ENCODE measurements at regions not wholly inside any gene's neighbourhood (a gene's known extent, or its start where the extent isn't known, plus 50 kb on each side); places are given as distances from the start of the nearest gene placed in this dataset.

DNA sequence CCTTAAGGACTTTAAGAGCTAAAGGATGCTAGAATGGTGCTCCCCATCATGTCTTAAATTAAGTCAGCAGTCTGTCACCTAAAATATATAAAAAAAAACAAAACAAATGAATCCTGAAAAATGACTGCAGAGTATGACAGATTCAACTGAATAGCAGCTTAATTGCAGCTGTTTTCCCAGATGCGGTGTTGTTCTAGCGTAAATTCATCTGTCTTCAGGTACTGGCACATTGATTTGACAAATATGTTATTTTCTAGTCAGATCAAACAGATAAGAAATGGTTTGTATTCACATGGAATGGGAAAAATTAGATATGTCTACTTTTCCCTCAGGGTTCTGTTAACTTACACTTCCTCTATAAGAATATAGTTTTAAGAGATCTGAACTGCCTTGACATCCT is 211.7 kb downstream of the NAF1 start:
- DNase-seq (ENCODE audit: low spot score) = no peak
- in situ Hi-C loops (cut with HindIII; ENCODE audit: low sequenced_read_pairs) = no loop called here

DNA sequence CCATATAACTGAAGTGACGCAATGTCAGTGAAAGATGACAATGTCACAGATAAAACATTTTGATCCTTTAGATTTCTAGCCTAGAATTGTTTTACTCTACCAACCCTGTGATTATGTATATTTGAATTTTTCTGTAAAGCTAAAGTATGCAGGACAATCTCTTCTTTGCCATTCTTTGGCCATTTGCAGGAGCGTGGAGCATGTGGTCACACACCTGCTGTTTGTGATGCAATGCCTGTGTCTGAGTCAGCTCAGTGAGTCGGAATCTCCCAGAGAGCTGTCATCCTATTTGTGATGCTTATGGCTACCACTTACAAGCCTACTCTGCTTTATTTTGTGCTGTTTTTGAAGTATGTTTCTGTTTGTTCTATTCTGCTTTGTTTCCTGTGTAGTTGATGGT is 214.5 kb downstream of the NAF1 start:
- DNase-seq (ENCODE audit: low spot score) = no peak
- in situ Hi-C loops (cut with HindIII; ENCODE audit: low sequenced_read_pairs) = no loop called here

DNA sequence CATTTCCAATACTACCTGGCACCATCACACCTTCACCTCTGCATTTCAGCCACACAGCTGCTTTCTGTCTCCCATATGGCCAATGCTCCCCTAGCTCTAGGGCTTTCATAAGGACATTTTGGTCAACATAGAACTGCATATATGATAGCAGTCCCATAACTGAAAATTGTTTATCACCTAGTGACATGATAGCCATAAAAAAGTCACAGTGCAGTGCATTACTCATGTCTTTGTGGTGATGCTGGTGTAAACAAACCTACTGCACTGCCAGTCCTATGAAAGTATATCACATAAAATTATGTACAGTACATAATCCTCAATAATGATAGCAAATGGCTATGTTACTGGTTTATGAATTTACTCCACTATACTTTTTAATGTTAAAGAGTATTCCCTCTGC is 221.0 kb downstream of the NAF1 start:
- DNase-seq (ENCODE audit: low spot score) = no peak
- in situ Hi-C loops (cut with HindIII; ENCODE audit: low sequenced_read_pairs) = no loop called here

DNA sequence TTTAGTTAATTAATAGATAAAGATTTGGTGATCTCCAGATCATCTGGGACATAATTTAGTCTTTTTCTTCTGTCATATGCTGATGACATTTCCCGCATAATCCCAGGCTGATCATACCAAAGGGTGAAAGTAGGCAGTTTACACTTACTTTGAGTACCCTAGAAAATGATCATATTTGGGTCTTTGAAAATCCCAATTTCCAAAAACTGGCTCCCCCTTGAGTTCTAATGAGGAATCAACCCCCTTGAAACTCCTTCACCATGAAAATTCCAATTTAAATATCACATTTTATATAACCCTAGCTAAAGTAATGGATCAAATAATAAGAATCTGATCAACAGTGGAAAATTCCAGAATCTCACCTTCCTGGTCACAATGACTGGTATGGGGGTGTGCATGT is 223.4 kb downstream of the NAF1 start:
- in situ Hi-C loops (cut with HindIII; ENCODE audit: low sequenced_read_pairs) = no loop called here

DNA sequence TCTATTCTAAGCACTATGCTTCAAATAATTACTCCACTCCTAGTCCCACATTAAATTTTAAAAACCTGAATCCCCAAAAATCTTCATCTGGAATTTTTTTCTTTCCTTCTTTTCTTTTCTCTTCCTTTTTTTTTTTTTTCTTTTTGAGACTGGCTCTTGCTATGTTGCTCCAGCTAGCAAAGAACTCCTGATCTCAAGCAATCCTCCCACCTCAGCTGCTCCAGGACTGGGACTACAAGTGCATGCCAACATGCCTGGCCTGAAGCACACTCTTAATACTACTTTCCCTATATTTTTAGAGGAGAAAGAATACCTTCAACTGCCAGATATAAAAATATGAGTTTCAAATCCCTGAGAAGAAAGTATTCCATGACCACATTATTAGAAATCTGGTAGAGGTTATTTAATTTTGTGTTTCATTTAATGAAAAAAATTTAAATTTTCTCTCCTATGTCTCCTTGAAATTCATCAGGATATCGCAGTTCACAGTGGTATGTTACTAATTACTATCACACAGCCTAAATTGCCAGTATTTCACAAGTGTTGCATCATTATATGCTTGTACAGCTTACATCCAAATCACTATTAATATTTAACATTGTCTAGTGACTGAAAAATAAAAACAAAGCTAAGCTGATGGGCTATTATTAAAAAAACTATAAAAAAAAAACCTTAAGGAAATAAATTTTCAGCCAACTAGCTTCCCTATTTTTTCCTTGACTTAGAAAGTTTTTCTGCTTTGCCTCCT is 227.8 kb downstream of the NAF1 start:
- no peak for DNase-seq (ENCODE audit: low spot score)
- in situ Hi-C loops (cut with HindIII; ENCODE audit: low sequenced_read_pairs) = no loop called here

More for the DNA sequence above, 223.4 kb downstream of the NAF1 start:
- no peak for DNase-seq (ENCODE audit: low spot score)

DNA sequence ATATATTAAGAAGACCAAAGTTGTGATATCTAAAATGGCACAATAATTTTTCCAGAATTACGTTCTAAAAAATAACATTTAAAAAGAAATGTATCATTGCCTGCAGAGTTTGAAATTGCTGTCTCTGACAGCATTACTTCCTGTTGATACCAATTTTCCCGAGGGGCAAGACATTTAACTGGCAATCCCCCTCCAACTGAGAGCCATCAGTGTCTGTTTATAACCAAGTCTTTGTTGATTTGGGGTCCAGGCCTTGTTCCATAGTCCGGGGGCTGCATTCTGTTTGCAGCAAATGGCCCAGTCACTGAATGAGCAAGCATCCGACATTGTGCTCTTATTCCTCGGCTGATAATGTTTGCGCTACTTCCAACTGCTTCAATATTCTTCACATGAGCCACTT is 231.5 kb downstream of the NAF1 start:
- no peak for DNase-seq (ENCODE audit: low spot score)
- in situ Hi-C loops (cut with HindIII; ENCODE audit: low sequenced_read_pairs) = no loop called here

DNA sequence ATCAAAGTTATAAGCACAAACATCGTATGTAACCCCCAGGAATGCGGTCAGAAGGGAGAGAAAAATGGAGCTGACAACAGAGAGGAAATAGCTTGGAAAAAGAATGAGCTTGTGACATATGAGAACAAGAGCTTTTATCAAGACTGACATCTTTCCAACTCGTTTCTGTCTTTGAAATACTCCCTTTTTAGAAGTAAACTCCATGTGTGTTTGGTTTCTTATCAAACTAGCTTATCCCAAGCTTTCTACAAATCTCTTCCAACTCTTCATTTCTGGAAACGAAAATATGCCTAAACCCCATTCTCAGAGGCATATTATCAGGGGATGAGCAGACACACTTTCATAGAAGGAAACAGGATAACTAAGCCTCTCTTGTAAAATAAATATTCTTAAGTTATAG is 235.4 kb downstream of the NAF1 start:
- in situ Hi-C loops (cut with HindIII; ENCODE audit: low sequenced_read_pairs) = no loop called here
- DNase-seq (ENCODE audit: low spot score) = no peak

DNA sequence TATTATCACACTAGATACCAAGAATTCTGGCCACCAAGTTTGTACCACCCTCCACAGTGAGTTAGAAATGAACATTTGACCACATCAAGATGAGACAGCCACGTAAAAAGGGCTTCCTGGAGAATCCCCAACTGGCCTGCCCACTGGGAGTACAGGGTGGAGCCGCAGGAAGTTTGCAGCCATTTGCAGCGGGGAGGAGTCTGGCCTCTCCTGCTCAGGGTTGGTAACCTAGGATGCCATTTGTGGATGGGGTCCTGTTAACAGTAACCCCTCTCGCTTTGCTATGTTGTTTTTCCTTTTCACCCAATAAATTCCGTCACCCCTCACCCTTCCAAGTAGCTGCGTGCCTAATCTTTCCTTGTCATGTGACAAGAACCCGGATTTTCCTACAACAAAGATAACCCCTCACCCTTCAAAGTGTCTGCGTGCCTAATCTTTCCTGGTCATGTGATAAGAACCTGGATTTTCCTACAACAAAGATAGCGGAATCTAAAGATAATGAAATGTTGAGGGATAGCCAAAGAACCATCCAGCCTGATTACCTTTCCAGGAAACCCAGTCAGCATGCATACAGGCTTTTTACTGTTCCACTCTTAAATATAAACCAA is 245.4 kb downstream of the NAF1 start:
- DNase-seq (ENCODE audit: low spot score) = no peak
- in situ Hi-C loops (cut with HindIII; ENCODE audit: low sequenced_read_pairs) = no loop called here

DNA sequence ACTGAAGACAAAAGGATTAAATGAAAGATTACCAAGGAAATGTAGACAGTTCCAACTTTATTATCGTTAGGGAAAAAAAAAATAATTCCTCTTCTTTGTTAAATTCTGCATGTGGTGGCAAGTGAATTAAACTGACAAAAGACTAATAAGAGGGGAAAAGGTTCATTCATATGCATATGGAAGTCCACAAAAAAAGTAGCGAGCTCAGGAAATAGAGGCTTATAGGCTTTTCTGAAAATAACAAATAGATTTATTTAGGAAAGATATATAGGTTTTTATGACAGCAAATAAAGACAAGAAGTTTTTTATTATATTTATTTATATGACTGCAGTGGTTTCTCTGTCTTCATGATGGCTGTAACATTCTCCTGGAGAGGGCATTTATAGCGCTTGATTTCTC is 246.0 kb downstream of the NAF1 start:
- in situ Hi-C loops (cut with HindIII; ENCODE audit: low sequenced_read_pairs) = no loop called here
- DNase-seq (ENCODE audit: low spot score) = no peak

DNA sequence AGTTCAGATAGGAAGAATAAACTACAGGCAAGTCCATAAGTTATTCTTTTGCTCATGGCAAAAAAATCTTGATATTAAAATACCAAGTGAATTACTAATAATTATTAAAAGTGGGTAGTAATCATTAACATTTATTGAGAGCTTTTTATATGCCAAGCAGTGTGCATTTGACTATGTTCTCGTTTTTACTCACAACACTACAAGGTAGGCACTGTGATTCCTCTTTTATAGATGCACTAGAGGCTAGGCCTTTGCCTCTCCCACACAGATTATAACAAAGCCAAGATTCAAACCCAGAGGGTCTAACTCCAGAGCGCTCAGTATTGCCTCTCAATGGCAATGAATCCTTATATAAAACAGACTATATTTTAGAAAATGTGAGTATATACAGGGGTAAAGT is 254.2 kb downstream of the NAF1 start:
- DNase-seq (ENCODE audit: low spot score) = no peak
- in situ Hi-C loops (cut with HindIII; ENCODE audit: low sequenced_read_pairs) = no loop called here

DNA sequence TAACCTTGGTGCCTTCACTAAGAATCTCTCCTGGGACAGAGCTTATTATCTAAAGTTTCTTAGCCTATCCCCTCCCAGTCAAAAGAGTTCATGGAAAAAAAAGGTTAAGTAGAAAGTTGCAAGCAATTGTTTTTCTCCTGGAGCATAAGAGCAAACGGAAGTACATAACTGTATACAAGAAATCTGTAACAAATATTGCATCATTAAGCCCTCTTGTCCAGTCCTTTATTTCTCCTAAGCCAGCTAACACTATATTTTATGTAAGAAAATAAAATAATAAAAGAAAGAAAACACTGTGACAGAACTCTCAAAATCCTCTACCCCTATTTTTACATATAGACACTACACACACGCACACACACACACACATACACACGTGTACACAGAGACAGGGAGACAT is 255.3 kb downstream of the NAF1 start:
- in situ Hi-C loops (cut with HindIII; ENCODE audit: low sequenced_read_pairs) = no loop called here
- no peak for DNase-seq (ENCODE audit: low spot score)

DNA sequence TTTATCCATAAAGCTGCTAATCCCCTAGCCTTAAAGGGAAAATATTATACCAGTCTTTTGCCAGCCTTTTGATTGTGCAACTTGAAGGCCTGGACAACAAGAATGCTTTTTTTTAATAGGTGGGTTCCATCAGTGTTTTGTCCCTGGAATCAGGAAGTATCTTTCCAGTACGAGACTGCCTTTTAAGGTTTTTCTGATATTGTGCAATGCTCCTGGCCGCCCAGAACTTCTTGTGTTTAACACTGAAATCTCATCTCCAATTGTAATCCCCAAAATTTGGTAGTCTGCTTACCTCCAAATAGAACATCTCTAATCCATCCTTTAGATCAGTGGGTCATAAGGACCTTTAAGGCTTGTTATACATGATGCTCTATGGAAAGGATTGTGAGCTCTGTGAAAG is 256.7 kb downstream of the NAF1 start:
- in situ Hi-C loops (cut with HindIII; ENCODE audit: low sequenced_read_pairs) = no loop called here
- DNase-seq (ENCODE audit: low spot score) = no peak

DNA sequence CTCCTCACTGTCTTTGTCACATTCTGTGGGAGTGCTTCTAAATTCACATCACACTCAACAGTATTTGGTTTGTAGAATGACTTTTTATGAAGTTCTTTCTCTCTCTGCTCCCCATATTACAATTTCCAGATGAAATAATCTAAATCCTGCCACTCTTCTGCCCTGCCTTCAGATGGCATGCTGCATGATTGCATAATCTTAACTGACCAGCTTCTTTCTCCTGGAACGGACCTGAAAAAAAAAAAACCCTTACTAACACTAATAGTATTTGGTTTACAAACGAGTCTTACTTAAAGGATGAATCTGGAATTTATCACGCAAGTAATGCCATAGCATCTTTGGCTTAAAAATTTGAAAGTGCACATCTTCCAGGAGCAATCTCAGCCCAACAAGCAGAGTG is 272.3 kb downstream of the NAF1 start:
- in situ Hi-C loops (cut with HindIII; ENCODE audit: low sequenced_read_pairs) = no loop called here
- no peak for DNase-seq (ENCODE audit: low spot score)

DNA sequence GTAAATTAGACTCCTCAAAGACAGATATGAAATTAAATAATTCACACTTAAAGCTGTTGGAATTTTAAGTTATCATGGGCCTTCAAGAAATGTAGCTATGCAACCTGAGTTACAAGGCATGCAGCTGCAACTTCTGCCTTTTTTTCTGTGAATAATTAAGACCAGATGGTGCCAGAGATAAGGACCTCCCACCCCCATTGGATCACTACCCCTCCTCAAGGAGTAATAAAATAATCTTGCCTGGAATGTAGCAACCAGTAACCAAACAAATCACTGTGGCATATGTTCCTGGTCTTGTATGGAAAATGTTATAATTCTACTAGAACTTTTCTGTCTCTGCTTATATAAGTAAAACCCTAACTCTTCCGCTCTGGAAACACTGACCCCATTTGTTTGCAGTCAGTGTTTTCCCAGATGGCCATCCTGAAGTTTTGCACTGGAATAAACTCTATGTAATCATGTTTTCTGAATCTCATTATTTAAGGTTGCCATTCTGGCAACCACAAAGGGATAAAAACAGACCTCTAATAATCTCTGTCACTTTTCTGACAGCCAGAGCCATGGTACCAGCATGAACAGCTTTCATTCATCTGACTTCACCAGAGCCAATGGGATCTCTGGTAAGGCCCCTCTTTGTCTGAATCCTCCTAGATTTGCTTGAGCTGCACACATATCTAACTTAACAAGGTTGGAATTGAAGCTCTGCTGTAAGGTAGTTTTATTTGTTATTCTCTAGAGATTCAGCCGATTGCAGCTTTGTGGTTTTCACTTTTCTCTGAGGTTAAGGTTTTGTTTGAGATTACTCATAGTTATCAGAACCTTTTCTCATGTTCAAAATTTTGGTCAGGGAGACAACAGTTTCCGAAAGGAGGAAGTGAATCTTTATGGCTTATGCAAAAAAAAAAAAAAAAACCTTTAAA is 274.6 kb downstream of the NAF1 start:
- in situ Hi-C loops (cut with HindIII; ENCODE audit: low sequenced_read_pairs) = no loop called here
- DNase-seq (ENCODE audit: low spot score) = no peak

DNA sequence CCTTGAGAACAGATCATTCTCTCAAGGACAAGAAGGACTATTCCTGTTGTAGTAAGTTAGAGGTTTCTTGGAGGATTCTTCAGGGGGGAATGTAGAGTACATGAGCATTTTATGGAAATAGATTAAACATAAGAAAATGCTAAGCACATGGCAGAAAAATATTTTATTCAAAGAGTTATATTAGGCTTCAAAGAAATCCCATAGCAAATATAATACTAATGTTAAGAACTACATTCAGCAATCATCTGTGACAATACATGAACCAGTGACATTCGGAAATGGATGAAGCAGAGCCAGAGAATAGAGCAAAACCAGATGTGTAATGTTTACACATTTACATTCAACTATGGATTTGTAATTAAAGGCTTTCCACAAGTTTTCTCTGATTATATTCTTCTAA is 288.6 kb downstream of the NAF1 start:
- in situ Hi-C loops (cut with HindIII; ENCODE audit: low sequenced_read_pairs) = no loop called here
- no peak for DNase-seq (ENCODE audit: low spot score)

DNA sequence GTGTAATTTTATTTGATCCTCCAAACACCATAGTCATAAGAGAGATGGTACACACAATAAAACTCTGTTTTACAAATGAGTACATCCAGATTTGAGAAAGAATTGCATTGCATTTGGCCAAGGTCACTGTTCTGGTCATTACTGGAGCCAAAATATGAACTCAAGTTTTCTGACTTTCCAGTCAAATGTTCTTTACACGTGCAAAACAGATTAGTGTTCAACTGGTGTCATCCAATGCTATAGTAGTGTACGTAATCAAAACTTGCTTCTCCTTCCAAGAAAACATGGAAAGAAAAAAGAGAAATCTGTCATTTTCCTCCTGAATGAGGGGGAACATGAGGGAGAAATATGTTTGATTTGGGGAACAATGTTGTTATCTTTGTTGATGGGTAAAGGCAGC is 291.9 kb downstream of the NAF1 start:
- no peak for DNase-seq (ENCODE audit: low spot score)
- in situ Hi-C loops (cut with HindIII; ENCODE audit: low sequenced_read_pairs) = no loop called here

DNA sequence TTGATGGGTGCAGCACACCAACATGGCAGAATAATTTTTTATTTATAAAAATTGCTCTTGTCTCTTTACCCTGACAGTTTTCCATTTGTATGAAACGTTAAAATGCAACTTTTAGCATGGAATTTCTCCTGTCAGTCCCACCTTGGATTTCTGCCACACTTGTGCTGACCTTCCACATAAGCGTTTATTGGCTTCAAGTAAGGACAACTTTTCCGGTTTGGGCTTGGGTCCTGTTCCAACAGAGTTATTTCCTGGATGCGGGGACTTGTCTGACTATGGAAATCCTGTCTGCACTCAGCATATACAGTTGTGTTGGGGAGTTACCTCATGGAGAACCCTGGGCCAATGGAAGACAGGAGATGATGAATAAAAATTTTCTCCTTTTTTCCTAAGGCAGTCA is 294.7 kb downstream of the NAF1 start:
- no peak for DNase-seq (ENCODE audit: low spot score)
- in situ Hi-C loops (cut with HindIII; ENCODE audit: low sequenced_read_pairs) = no loop called here

DNA sequence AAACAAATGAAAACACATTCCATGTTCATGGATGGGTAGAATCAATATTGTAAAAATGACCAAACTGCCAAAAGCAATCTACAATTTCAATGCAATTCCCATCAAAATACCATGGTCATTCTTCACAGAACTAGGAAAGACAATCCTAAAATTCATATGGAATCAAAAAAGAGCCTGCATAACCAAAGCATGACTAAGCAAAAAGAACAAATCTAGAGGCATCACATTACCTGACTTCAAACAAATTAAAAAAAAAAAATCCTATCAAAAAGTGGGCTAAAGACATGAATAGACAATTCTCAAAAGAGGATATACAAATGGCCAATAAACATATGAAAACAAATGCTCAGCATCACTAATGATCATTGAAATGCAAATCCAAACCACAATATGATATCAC is 297.5 kb downstream of the NAF1 start:
- DNase-seq (ENCODE audit: low spot score) = no peak
- in situ Hi-C loops (cut with HindIII; ENCODE audit: low sequenced_read_pairs) = no loop called here

DNA sequence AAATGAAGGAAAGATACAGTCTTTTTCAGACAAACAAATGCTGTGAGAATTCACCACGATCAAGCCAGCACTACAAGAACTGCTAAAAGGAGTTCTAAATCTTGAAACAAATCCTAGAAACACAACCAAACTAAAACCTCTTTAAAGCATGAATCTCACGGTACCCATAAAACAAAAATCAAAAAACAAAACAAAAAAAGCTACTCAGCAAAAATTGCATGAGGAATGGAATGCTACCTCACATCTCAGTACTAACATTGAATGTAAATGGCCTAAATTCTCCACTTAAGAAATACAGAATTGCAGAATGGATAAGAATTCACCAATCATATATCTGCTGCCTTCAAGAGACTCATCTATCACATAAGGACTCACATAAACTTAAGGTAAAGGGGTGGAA is 300.1 kb downstream of the NAF1 start:
- no peak for DNase-seq (ENCODE audit: low spot score)
- in situ Hi-C loops (cut with HindIII; ENCODE audit: low sequenced_read_pairs) = no loop called here

DNA sequence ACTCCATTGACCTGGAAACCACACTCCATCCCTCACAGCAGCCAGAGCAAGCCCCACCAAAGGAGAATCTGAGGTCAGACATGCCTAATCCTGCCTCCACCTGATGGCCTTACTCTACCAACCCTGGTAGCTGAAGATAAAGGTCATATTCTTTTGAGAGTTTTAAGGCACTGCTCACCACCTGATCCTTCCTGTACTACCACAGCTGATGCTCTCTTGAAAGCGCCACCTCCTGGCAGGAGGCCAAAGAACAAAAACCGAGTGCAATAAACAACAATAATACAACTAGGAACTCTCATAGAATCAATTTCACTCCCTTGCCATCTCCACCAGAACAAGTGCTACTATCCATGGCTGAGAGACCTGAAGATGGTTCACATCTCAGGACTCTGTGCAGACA is 301.6 kb downstream of the NAF1 start:
- no peak for DNase-seq (ENCODE audit: low spot score)
- in situ Hi-C loops (cut with HindIII; ENCODE audit: low sequenced_read_pairs) = no loop called here

Data from G401 (cell line).